ENCODE measurements at regions not wholly inside any gene's neighbourhood (a gene's known extent, or its start where the extent isn't known, plus 50 kb on each side); places are given as distances from the start of the nearest gene placed in this dataset.
"Not testable (repeated sequence)": the region's sequence is repeated elsewhere in the genome, so short reads cannot be mapped to it uniquely, and the experiment has no call there.

DNA sequence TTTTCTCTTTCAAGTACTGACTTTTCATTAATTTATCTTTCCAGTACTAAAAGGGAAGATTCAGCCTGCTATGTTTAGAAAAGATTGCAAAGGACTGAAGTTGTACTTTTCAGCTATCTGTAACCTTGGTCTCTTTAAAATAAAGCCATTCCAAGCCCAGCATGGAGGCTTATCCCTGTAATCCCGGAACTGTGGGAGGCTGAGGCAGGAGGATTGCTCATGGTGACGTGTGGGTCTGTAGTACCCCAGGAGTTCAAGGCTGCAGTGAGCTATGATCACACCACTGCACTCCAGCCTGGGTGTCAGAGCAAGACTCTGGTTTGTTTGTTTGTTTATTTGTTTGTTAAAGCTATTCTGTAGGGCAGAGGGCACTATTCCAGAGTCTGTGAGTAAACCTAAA, 50.6 kb upstream of the TMEM170B start:
- no peak for DNase-seq (ENCODE audit: low spot score)

DNA sequence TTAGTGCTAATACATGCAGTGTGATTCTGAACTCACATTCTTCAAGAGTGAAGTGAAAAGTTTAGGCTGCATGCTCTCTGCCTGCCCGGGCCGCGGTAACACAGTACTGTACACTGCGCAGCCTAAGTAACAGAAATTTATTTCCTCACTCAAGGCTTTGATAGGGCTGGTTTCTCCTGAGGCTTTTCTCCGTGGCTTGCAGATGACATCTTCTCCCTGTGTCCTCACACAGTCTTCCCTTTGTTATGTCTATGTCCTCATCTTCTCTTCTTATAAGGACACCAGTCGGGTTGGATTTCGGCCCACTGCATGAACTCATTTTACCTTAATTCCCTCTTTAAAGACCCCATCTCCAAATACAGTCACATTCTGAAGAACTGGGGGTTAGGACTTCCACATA, 51.1 kb upstream of the TMEM170B start:
- DNase-seq (ENCODE audit: low spot score) = no peak

DNA sequence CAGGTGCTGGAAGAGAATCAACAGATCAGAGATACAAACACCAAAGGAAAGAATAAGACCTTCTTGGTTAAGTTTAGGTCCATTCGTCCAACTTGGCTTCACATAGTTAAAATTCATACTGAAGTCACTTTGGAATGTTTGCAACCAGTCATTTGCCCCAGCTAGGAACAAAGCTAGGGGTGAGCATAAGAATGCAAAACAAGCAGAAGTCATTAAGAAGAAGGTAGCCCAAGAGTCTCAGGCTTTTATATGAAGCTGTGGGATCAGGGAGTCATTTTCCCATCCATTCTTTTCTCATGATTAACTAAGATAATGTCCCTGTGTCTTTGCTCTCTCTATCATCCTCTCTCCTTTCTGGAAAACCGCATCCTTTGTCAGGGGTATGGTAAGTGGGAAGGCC, 51.5 kb upstream of the TMEM170B start:
- no peak for DNase-seq (ENCODE audit: low spot score)

DNA sequence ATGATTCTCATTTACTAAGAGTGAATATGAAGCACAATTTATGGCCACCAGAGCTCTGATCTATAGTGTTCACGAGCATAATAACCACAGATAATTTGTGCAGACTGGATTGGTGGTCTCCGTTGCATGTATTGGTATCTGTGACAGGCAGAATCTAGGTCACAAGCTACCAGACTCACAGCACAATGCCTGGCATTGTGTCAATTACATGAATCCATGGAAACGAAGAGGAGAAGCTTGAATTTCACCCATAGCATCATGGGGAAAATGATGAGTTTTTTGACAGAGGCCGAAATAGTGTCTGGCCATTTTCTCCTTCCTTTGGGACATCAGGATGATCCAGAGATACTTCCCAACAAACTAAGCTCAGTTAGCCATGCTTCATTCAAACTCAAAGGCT, 52.3 kb upstream of the TMEM170B start:
- DNase-seq (ENCODE audit: low spot score) = no peak

DNA sequence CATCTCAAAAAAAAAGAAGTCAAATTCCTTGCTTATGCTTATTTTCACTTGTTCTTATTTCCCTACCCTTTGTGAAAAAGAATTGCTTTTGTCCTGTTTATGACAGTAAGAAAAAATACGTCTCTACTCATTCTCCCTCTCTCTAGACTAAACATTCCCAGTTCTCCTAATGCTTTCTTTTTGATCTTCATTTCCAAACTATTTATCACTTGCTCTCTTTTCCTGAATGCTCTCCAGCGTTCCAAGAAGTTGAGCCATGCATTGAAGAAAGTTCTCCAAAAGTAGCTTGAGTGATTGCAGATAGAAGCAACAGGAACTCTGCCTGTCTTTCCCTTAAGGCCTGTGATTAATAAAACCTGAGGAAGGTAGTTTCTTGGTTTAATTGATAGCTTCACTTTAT, 53.1 kb upstream of the TMEM170B start:
- DNase-seq (ENCODE audit: low spot score) = no peak

DNA sequence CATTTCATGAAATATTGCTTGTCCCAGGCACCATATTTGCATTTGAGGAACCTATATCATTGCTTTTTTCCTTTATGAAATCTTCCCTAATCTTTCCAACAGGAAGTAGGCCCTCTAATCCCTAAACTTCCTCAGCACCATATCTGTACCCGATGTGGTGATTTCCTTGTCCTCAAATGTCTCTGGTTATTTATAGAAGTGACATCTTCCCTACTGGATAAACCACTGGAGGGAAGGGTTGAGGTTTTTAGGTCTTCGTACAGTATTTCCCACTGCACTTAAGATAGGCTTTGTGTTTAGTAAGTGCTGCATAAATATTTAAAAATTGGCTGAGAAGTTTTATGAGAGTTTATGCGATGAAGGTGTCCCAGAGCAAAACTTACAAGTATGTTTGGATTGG, 54.9 kb upstream of the TMEM170B start:
- no peak for DNase-seq (ENCODE audit: low spot score)

DNA sequence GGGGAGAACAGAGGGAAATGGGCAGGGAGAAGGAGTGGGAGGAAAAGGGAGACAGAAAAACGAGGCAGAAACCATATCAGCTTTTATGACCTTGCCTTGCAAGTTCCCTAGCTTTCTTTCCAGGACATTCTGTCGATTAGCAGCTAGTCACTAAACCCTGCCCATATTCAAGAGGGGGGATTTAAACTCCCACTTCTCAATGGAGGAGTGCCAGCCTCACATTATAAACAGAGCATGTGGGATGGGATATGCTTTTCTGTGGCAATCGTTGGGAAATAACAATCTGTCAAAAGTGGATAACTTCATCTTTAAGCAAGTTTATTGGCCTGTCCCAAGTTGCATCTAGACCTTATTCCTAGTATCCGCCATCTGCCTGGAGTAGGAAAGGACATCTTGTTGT, 57.0 kb upstream of the TMEM170B start:
- DNase-seq (ENCODE audit: low spot score) = no peak

DNA sequence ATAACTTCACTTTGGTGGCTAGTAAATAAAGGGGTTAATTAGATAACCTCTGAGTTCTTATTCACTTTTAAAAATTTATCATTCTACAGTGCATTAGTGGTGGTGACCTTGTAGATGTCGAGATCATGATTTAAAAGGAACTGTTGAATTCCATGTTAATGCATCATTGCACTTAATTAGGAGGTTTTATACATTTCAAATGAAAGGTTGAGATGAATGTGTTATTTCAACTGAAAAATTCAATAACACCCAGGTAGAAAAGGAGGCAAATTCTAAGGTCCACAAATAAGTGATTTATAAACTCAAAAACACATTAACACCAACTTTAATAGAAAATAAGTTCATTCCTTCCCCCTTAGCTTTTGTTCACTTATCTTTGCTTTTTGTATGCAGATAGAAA, 58.3 kb upstream of the TMEM170B start:
- DNase-seq (ENCODE audit: low spot score) = no peak

DNA sequence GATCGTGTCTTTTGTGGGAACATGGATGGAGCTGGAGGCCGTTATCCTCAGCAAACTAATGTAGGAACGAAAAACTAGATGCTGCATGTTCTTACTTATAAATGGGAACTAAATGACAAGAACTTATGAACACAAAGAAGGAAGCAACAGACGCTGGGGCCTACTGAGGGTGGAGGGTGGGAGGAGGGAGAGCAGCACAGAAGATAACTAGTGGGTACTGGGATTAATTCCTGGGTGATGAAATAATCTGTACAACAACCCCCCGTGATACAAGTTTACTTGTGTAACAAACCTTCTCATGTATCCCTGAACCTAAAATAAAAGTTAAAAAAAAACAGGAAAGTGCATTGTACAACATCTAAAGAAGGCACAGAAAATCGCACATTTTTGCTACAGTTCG, 59.0 kb upstream of the TMEM170B start:
- no peak for DNase-seq (ENCODE audit: low spot score)

DNA sequence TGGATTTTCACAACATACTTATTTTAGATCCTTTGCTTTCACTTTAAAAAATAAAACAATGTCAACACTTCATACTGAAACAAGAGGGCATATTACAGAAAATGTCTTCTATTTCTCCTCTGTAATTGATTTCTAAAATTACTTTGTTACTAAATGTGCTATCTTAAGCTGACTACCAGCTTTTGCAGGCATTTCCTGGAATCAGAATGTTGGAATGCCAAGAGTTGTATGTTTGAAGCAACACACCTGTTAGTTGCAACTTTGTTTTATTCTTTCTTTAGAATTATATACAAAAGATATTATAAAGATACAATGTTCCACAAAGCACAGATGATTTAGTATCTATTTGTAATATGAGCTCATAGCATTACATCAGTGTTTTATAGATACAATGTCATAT, 62.5 kb upstream of the TMEM170B start:
- no peak for DNase-seq (ENCODE audit: low spot score)

DNA sequence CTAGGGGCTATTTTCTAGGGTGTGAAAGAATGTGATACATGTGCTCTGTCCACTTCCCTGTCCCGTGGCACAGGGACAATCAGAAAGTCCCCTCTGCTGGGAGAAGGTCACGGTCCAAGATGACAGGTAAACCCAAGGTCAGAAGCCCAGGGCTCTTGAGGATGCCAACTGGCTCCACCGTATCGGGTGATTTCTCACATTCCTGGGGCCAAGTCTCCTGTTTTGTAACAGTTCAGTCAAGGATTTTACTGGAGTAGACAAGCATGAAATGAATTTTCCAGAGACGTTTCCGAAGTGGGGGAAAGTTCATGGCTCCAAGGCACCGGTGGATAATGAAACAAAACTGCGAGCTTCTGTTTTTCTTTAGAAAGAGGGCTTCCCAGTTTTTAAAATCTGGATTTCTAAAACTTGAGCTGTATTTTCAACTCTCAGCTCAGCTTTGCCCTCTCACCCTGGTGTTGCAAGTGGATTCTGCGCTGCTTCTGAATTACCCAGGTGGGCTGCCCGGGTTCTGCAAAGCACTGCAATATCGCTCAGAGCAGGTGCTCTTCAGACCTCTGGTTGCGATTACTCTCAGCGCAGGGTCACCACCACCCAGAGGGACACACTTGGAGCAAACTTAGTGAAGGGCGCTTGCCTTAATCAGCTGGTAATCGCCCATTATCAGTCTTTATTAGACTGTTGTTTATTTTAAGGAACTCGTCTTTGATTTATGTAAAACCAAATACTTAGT, 64.4 kb upstream of the TMEM170B start:
- DNase-seq (ENCODE audit: low spot score) = no peak

DNA sequence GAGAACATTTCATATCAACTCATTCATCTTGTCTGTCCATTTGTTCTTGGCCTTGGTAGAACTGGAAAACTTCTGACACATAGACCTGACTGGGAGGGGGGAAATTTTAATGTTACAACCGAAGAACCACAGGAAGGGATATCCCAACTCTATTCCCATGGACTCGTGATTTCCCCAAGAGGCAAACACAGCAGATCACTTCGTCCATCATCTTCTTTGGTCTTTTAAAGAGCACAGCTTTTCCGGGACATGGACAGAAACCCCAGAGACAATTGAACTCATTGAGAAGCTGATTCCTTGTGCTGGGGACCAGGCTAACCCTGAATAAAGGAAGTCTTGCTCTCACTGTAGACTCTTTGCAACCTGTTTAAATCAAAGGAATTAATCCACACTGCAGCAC, 66.3 kb upstream of the TMEM170B start:
- no peak for DNase-seq (ENCODE audit: low spot score)

DNA sequence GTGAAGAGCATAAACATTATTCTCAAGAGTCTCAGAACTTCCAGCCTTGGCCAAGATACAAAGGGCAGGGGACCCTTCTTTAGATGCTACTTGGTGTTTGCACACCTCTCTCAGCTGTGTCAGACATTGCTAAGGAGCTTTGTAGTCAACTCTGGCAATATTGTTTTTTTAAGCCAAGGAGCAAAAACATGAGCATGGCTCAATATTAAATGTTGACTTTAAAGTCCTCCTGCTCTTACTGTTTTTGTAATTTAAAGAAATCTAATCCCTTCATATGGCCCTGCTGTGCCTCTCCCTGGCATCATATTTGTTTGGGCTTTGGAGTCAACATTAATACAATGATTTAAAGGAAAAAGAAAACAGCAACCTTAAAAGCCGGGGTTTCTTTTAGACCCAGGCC, 67.9 kb upstream of the TMEM170B start:
- DNase-seq (ENCODE audit: low spot score) = no peak

DNA sequence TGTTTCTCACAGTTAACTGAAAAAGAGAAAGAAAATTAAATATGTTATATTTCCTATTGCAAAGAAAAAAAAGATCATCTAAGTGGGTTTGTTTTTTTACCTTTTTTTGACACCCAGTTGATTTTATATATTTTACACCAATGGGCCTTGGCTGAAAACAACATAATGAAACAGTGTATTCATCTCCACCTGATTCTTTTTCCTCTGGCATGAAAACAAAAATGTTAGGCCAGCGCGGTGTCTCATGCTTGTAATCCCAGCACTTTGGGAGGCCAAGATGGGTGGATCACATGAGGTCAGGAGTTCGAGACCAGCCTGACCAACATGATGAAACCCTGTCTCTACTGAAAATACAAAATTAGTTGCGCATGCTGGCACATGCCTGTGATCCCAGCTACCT, 69.3 kb upstream of the TMEM170B start:
- not testable (repeated sequence) for DNase-seq (ENCODE audit: low spot score)

DNA sequence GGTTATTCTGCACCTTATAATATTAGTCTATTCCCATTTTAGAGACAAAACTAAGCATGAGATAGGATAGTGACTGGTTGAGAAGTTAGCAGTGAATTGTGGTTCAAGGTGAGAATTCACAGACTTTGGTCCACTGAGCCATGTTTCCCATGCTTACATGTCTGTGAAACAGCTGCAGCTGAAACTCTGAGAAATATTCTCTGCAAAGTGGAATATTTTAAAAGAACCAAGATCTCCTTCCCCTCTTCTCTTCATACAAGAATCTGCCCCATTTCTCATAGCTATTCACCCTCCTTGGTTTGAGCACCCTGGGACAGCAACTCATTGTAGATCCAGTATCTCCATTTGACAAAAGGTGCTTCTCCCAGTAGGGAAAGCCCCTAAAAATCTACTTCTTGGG, 70.2 kb upstream of the TMEM170B start:
- no peak for DNase-seq (ENCODE audit: low spot score)

DNA sequence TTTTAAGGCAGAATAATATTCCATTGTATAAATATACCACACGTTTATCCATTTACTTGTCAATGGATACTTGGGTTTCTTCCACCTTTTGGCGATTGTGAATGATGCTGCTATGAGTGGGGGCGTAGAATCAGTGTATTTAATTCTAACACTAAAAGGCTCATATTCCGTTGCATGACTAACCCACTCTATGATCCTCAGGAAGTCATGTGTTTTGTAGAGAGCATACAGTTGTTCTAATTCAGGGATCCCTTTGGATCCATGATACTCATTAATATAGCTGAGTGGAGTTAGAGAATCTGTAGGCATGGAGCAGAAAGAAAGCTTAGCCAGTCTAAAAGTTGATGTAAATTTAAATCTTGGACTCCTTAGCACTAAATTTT, 74.2 kb upstream of the TMEM170B start:
- no peak for DNase-seq (ENCODE audit: low spot score)

DNA sequence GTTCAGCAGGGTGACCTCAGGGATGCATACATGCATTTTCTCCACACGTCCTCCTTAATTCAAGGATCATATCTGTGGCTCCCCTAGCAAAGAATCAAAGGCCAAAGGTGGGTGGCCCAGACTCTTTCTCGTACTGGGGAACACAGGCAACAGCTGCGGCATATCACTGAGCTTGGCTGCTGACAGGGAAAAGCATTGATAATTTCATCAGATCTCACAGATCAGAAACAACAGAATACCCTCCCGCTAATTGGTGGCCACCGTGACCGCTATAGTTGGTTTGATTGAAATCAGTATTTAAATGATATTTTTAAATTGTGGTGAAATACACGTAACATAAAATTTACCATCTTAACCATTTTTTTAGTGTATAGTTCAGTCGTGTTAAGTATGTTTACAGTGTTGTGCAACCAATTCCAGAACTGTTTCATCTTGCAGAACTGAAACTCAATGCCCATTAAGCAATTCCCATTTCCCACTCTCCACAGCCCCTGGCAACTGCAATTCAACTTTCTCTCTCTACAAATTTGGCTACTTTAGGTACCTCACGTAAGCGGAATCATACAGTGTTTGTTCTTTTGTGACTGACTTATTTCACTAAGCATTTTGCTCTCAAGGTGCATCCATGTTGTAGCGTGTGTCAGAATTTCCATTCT, 74.7 kb upstream of the TMEM170B start:
- DNase-seq (ENCODE audit: low spot score) = no peak

DNA sequence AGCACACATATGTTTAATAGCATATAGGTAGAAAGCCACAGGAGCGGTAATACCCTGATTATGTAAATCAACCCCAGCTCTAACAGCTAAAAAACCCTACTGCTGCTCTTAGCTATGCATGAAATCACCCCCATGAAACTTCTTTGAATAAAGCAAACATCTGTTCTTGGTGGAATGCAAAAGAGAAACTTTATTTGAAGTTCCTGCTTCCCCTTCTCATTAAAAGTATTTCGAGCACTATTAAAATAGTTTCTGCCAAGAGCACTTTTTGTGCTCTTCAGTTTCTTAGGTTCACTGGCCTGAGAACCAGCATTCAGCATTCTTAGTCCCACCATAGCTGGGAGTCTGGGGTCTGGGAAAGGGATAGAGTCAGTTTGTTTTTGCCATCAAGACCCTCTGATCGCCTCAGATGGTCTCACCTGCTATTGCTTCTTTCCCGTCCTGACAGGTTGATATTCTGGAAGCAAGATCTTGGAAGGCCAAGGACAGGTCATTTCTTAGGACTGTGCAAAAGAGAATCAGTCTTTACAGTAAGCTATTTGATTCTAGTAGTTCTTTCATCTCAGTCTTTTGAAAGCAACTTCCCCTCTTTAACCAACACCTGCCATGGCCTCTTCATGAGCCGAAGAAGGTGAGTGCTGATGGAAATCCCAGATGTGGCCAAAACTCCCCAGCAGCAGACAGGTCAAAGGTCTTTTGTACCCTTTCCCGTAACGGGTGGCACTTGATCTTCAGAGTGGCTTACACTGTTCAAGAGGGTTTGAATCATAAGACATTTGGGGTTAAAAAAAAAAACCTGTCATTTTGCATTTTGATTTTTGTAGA, 76.5 kb upstream of the TMEM170B start:
- no peak for DNase-seq (ENCODE audit: low spot score)

DNA sequence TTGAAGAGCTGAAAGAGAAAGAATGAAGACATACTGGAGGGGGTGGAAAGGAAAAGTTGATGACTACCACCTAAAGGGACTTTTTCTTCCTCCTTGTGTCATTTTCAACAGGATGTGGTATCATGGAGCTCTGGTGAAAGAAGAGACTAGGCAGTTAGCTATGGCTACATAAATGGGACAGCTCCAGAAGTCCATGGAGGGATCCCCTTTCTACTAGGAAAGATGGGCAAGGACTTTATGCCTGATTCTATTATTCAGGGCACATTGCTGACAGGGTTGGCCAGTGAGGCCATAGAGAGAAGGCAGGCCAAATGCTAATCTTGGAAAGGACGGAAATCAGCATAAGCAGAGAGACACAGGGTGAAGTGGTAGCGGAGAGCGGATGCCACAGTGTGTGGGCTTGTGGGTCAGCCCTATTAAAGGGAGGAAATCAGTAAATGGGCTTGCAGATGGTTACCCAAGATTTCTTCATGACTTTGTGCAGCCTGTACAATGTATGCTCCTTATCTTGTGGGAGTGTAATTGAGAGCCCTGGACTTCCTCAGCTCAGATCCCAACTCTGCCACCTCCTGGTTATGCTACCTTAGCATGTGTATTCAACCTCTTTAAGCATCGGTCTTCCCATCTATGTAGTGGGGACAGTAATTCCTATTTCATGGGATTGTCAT, 77.4 kb upstream of the TMEM170B start:
- no peak for DNase-seq (ENCODE audit: low spot score)

DNA sequence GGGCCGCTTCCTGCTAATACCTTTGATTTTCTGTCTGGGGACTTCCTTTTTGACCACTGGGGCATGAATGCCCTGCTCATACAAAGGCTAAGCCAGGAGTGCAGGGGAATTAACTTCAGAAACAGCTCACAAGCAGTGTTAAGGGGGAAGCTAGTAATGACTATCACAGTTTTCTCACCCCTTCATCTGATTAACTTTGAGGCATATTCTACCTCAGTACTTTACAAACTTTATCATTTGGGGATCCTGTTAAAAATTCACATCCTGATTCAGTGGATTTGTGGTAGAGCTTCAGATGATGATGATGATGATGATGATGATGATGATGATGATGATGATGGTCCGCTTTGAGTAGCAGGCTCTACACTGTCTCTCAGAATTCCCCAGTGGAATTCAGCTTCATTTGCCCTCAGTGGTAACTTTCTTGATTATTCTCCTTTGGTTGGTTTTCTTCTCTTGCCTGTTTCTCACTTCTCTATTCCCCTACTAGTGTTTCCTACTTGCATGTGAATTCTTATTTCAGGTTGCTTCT, 78.4 kb upstream of the TMEM170B start:
- DNase-seq (ENCODE audit: low spot score) = no peak

DNA sequence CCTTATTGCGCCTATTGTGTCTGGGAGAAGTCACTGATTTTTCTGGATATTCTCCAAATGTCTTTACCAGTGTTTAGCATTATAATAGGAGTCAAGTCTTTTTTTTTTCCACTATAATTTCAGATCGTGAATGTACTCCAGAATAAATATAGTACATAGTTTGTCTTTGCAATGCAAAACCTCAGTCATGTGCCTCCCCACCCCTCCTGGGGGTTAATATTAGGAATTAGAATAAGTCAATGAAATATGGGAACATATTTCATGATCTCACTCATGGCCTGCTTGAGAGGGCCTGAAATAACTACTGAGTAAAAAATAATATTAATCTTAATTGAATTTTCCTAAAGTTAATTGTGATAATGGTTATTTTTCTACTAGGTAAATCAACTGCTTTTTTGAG, 79.0 kb upstream of the TMEM170B start:
- no peak for DNase-seq (ENCODE audit: low spot score)

DNA sequence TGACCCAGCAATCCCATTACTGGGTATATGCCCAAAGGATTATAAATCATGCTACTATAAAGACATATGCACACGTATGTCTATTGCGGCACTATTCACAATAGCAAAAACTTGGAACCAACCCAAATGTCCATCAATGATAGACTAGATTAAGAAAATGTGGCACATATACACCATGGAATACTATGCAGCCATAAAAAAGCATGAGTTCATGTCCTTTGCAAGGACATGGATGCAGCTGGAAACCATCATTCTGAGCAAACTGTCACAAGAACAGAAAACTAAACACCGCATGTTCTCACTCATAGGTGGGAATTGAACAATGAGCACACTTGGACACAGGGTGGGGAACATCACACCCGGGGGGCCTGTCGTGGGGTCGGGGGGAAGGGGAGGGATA, 80.1 kb upstream of the TMEM170B start:
- DNase-seq (ENCODE audit: low spot score) = not testable (repeated sequence)

Measured in globus pallidus (tissue), 1 donor.